ENCODE measurements at regions not wholly inside any gene's neighbourhood (a gene's known extent, or its start where the extent isn't known, plus 50 kb on each side); places are given as distances from the start of the nearest gene placed in this dataset.
A peak's percentile ranks its signal among the peaks of the same experiment; 100 is the strongest.

DNA sequence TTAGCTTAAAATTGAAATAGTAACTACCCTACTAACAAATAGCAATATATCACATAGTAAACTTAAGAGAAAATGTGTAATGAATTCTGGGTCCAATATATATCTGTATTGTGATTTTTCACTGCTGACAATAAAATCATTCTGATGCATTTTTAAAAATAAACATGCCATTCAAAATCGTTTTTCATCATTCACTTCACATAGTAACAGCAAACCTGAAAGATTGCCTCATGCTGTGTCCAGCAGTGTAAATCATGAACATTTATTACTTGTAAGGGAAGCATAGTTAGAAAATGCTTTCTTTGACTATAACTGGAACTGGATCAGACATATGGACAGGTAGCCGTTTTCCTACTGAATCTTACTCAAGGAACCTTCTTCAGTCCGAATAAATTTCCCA is 446.1 kb downstream of the UTRN start:
- no peak for DNase-seq

DNA sequence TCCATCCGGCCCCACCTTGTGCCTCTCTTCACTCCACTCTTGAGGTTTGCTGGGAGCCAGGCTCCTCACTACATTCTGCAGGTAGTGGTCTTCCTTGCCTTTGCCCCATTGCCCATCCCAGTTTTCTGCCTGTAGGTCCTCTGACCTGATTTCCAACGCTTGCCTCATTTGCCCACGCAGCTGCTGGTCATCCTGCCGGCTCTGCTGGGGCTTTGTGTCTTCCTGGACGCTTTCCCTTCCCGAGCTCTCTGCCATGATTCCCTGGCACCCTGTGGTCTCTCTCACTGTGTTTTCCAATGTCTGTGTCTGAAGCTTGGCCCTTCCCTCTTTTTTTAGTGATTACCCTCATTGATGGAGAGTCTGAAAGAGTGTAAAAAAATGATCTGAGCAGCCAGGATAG is 451.6 kb downstream of the UTRN start:
- DNase-seq = no peak

DNA sequence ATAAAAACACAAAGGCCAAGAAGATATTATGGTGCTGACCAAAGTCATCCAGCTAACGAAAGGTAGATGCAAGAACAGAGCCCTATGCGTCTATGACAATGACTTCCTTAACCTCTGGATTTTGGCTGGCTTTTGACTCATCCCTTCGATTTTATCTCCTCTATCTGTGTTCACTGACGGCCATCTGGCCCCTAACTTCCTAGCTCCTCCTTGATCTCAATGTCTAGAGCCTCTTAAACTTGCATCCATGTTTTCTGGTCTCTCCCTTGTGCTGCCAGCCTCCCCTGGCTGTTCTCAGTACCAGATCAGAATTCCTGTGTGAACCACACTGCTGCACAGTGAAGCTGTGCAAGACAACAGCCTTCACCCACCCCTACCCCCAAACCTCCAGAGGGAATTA is 452.9 kb downstream of the UTRN start:
- no peak for DNase-seq

DNA sequence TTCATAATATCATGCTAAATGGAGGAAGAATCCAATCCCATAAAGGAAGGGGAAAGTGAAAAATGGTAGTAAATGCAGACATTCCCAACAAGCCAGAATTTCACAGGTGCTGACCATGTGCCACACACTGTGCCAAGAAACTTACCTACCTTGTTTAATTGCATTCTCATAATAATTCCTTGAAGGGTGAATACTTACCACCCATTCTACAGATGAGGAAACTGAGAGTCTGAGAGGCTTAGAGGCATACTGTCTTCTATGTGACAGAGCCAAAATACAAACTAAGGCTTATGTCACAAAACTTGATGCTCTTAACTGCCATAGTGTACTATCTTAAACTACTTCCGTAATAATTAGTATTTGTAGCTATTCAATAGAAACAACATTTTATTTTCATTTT is 454.7 kb downstream of the UTRN start:
- no peak for DNase-seq

DNA sequence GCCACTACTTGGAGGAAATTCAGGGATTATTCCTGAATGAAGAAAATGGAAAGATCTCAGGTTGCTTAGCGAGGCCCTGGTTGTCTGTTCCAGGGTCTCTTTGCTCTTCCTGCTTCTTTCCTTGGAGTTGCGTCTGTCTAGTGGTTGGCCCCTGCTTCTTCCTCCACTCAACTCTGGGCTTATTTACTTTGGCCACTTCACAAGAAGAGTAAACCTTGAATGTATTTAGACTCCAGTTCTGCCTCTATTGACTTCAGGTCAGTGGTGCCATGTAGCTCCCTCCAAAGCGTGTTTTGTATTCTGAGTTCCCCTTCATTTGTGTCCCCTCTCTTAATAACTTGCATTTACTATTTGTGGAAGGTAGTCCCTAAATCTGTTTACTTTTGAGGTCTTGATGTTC is 456.5 kb downstream of the UTRN start:
- DNase-seq = no peak

DNA sequence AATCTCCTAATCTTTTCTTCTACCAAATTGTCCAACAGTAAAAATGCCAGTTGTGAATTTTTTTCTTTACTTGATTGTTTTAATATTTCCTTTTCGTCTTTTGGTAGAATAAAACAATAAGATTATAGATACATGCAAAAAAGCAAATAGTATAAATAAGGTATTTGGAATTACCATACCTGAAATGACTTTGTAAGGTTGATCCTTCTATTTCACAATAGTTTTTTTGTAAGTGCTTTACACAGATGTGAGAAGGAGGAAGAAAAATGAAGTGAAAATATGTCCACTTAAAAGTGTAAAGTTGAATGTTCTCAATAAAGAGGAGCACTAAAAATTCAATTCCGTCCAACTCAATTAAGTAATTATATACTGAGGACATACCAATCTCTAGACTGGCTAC is 457.6 kb downstream of the UTRN start:
- no peak for DNase-seq

DNA sequence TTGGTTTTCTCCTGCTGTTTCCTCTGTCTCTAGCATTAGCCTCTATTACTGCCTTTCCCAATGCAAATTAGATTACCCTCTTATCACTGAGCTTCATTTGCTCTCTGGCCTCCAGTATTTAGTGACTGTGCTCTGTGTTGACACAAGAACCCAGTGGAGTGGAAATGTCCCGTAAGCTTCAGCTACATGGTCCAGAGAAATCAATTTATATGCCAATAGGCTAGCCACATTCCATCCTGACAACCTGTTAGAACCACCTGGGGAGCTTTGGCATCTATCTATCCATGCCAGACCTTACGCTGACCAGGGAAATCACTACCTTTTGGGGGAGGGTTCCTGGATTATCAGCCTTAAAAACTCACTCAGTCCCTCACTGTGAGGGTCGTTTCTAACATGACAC is 459.6 kb downstream of the UTRN start:
- no peak for DNase-seq

DNA sequence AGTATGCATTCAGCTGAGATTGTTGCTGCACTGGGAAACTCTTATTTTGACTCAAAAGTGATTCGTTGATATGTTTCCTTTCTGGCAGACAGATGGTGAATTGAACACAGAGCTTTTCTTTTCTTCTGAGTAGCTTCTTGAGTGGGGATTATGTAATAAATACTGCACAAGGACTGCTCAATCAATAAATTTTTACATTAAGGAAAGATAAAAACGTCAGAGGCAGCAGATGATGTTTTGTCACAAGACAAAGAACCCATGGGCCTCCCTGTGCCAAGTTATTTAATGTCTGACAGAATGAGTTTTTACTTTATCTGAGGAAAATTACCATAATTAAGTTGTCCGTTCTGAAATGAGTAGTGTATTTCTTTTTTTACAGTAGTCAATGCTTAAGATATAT is 460.3 kb downstream of the UTRN start:
- DNase-seq = no peak

DNA sequence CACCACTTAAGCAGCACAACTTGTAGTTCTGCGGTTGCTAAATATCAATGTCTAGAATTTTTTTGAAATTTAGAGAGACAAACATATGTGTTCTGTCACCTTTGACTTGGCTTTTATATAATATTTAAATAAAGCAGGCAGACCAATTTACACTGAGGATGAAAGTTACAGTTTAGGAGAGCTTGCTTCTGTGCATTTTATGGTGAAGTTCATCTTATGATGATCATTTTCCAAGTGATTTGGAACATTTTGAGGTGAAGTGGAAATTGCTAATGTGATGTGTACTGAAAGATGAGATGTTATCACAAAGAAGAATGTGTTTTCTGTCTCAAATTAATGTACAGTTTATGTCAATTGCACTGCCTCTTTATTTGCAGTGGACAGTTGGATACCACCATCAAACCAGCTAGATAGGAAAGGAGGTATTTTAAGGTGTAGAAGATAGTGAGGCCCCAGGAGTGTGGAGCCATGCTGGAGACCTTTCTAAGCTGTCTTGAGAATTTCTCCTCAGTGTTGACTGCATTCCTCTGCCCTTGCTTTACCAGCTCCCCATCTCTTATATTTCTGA is 461.9 kb downstream of the UTRN start:
- no peak for DNase-seq

DNA sequence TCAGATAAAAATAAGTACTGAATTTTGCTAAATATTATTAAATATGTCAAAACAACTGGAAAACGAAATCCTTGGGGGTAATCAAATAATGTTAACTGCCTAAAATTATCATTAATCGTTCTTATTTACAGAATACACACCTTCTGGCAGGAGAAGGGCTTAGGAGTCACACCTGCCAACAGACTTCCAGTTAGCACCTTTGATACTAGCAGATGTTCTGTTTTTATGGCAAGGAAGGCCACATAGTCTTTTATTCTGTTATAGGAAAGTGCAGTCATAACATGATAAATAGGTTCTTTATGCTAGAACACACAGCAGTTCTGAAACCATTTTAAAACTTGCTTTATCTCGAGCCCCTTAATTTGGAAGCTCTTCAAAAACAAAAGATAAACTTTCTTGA is 464.1 kb downstream of the UTRN start:
- no peak for DNase-seq

DNA sequence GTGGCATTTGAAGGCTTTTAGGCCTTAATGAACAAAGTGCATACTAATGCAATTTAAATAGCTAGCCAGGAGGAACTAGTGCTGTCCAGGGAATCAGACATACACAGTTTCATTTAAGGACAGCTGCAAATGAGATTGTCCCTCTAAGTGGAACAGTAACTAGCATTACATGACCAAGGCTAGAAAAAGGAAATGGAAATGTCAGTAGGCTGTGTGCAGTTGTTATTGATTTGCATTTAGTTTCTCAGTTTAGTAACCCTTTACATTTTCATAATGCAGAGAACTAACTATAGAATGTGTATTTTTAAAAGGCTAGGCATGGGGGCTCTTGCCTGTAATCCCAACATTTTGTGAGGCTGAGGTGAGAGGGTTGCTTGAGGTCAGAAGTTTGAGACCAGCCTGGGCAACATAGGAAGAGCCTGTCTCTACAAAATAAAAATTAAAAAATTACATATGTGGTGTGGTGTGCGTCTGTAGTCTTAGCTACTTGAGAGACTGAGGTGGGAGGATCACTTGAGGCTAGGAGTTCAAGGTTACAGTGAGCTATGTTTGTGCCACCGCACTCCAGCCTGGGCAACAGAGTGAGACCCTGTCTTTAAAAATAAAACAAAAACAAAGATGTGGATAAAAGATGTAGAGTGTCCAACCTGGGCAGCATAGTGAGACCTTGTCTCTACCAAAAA is 468.0 kb downstream of the UTRN start:
- DNase-seq = no peak

DNA sequence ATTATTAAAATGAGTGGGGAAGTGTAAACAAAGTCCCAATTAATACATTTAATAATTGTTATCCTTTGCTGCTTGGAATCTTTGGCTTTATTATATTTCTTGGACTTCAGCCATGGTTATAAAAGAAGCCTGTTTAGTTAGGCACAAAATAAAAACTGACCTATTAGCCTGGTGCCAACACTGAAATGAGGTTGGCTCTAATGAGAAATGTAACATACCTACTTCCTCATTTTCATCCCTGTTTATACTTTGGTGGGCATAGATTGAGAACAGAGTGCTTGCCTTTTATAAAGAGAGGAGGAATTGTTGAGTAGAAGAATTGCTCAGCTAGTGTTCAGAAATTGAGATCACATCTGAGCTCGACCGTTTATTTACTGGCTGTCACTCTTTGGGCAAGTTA is 471.3 kb downstream of the UTRN start:
- no peak for DNase-seq

DNA sequence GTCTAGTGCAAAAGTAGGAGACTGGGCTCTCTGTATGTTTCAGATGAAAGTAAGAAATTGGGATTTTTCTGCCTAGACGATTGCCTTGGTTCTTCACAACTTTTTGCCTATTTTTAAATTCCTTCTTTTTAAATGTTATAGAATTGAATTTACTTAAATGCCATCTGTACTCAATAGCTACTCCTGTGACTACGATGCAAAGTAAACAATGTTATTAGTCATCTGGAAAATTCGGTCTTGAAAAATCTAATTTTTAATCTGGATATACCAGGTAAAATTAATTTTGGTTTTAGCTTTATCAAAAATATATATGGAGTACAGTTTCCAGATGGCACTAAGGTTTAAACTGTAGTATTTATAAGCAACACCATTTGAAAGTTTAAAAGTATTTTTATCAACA is 472.2 kb downstream of the UTRN start:
- no peak for DNase-seq

DNA sequence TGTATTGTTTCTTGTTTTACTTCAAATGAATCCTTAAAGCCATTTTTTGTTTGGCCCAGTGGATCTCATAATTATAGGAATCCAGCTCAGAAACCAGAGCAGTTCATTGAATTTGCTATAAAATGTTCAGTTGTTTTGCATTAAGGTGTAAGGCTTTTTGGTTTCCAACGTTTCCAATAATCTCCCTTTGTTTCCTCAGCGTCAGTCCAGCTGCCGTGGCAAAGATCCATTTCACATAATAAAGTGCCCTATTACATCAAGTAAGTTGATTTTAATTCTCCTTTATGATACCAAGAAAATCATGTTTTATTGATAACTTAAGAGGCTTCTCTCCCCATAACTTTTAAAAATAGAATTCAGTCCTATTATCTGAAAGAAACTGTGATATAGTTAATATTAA is 472.6 kb downstream of the UTRN start:
- DNase-seq = no peak

DNA sequence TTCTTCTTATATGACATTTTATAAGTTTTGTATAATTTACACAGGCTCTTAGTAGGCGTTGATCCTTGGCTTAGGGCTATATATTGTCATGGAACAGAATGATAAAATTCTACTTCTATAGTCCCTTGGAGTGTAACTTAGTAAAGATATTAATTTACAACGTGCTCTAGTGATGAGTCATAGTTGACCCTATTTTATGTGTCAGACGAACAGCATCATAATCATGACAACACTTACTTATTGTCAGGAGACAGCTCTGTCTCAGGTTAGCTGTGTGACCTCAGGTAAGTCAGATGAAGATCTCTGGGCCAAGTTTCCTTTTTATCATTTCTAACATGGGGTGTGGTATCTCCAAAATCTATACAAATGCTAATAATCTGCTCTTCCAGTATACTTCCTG is 473.5 kb downstream of the UTRN start:
- DNase-seq = no peak

DNA sequence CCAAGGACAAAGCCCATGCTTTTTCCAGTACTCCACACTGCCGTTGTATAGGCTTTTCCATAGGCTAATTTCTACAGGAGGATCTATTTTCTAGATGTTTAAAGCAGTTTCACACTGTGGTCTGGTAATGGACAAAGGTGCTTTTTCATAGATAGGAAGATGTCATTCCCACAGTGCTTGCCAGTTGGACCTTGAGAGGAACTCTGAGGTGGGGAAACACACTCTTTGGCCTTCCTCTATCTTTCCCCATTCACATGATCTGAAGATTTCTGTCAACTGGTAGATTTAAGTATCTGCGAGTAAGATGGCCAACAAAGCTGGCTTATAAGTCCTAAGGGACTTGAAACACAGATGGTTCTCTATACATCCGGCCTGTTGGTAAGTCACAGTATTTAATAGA is 477.3 kb downstream of the UTRN start:
- no peak for DNase-seq

DNA sequence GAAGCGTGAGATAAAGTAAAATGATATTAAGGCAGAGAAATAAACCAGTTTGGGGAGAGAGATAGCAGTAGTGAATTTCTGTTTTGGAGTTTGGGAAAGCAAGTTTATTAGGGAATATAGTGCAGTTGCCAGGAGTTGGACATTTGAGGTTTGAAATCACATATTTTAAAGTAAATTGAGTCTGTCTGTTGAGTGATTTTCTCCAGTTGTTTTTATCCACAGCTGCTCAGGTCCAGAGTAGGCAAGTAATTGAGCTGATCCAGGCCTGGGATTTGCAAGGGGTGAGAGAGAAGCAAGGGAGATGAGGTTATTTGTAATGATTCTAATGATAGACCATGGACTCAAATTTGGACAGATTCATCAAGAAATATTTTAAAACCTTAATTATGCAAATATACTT is 481.9 kb downstream of the UTRN start:
- no peak for DNase-seq

DNA sequence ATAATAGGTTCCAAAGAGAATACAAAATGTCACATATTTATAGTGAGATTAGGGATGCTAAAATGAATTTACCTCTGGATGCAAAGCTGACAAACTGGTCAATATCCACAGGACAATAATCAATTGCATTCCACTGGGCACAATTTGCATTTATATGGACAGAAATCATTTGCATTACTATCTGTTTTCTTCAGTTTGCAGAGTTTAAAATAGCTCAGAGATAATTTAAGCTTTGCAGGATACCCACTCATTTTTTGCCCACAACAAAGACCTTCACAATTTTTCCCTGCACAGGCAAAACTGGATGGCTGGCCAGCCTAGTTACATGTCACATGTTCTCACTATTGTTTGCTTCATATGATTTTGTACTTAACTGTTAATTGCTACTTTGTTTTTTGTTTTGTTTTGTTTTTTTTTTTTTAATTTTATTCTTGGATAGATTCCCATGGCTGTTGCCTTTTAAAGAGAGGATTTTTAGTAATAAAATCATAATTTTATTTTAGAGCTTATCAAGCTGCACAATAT is 483.5 kb downstream of the UTRN start:
- DNase-seq = no peak

DNA sequence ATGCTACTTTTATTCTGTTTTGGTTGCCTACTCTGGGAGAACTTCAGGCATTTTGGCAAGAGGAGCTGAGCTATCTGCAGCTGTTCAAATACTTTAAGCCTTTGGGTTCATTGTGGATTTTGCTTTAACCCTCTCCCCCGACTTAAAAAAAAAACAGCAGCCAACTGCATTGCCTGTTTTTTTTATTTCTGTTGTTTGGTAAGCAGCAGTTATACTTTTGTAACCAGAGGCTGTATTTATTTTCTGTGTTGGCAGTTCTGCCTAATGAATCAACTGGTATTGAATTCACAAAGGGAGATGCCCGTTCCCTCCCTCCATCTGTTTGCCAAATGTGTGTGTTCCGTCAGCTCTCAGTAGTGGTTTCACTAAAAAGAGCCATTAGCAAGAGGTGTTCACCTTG is 484.0 kb downstream of the UTRN start:
- DNase-seq = peak; percentile 25

DNA sequence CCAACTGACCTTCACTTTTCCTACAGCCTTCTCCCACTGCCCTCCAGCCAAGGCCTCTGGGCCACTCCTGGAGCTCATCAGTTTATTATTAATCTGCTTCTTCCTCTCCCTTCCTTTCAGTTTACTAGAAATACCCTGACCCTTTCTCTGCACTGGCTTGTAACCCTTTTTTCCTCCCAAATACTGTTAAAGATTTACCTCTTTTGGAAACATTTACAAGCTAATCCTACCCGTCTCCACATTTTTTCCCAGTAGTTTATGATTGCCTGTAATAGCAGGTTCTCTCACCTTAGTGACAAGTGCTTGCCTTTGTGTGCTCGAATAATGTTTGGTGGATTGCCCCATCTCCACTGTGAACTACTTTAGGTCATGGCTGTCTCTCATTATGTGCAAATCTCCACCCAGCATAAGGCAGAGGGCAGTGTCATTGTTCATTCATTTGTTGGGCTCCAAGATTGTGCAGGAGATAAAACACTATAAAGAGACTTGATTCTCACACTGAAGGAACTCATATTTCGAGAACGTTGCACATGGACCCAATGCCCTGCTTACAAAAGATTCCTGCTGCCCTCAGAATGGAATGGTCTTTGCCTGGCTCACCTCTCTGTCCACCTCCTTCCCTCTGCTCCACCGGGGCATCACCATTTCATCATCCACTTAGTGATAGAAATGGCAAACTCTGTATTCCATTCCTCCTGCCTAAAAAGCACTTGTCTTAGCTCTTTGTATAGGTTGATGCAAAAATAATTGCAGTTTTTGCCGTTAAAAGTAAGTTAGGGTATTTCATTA is 491.1 kb downstream of the UTRN start:
- no peak for DNase-seq

DNA sequence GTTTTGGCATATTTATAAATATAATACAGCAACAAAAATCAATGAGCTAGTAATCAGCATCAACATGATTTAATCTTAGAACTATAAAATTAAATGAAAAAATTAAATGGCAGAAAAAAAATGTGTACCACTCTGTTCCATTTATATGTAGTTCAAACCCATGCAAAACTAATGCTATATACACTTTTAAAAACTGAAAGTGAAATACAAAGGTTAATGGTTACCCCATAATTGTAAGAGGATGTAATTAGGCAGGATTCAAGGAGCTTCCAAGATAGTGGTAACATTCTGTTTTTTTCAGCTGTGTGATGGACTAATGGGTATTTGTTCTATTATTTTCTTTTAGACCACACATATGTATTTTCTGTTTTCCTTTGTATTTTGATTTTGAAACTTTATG is 492.1 kb downstream of the UTRN start:
- DNase-seq = no peak

DNA sequence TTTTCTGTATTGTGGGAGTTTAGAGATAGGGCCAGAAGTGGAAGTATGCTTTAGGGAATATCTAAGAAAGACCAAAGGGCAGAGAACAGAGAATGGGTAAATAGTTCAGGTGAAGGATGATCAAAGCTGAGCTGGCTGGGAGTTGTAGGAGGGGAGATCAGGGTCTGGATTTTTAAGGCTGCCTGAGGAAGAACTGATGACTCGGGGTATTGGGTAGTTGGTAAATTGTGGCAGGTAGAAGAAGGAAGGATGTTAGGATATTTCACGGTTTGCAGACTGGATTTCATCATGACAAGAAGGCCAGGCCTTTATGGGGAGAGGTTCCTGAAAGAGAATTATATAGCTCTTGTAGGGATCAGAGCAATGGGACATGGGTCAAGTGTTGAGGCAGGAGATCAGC is 492.9 kb downstream of the UTRN start:
- no peak for DNase-seq

DNA sequence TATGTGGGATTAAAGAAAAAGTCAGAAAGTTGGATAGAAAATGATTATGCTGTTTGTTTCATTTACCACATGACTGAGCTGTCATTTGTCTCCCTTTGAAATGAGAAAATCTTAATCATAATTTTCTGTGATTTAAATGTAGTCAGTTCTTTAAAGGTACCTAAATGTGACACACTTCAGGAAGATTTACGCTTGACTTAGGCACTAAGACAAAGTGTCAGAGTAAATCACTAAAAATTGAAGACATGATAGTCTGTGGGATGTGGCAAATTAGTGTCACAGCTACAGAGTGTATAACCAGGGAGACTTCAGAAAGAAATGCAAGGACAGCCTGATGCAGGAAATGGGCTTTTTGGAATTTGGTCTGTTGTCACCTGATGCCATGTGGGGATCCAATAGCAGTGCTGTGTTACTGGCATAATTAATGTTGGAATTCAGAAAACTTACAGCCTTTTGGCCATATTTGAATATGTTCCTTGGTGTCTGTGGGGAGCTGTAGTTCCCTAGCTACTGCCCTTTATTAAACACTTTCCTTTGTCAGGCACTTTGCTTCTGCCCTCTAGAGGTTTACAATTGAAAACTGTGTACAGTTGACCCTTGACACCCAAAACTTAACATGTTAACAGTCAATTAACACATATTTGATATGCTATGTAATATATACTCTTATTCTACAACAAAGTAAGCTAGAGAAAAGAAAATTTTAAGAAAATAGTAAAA is 493.8 kb downstream of the UTRN start:
- DNase-seq = no peak

Data from hindlimb muscle (tissue), 1 donor.